ENCODE measurements at regions not wholly inside any gene's neighbourhood (a gene's known extent, or its start where the extent isn't known, plus 50 kb on each side); places are given as distances from the start of the nearest gene placed in this dataset.

- TF ChIP-seq, protein P1, sequence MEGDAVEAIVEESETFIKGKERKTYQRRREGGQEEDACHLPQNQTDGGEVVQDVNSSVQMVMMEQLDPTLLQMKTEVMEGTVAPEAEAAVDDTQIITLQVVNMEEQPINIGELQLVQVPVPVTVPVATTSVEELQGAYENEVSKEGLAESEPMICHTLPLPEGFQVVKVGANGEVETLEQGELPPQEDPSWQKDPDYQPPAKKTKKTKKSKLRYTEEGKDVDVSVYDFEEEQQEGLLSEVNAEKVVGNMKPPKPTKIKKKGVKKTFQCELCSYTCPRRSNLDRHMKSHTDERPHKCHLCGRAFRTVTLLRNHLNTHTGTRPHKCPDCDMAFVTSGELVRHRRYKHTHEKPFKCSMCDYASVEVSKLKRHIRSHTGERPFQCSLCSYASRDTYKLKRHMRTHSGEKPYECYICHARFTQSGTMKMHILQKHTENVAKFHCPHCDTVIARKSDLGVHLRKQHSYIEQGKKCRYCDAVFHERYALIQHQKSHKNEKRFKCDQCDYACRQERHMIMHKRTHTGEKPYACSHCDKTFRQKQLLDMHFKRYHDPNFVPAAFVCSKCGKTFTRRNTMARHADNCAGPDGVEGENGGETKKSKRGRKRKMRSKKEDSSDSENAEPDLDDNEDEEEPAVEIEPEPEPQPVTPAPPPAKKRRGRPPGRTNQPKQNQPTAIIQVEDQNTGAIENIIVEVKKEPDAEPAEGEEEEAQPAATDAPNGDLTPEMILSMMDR (IDR thresholded peaks at IDR 0.05; ENCODE audit: borderline replicate concordance, control extremely low read depth, extremely low read depth, insufficient read depth, missing control alignments) = no peak
- no peak for DNase-seq (ENCODE audit: low spot score)
- in situ Hi-C loops (cut with MboI; ENCODE audit: low sequenced_read_pairs, unreplicated experiment) = no loop called here
Observed at GRCh38 chr2:143828763-143829537, 691.0 kb downstream of the ZEB2 start.

- TF ChIP-seq, protein P1 (IDR thresholded peaks at IDR 0.05; ENCODE audit: borderline replicate concordance, control extremely low read depth, extremely low read depth, insufficient read depth, missing control alignments) = no peak
- no peak for DNase-seq (ENCODE audit: low spot score)
- in situ Hi-C loops (cut with MboI; ENCODE audit: low sequenced_read_pairs, unreplicated experiment) = no loop called here
Observed at GRCh38 chr2:143824791-143825190, 695.1 kb downstream of the ZEB2 start.

GRCh38 chr2:143823876-143824275, 694.7 kb downstream of the ARHGAP15 start:
- DNase-seq (ENCODE audit: low spot score) = no peak
- in situ Hi-C loops (cut with MboI; ENCODE audit: low sequenced_read_pairs, unreplicated experiment) = no loop called here
- TF ChIP-seq, protein P1 (IDR thresholded peaks at IDR 0.05; ENCODE audit: borderline replicate concordance, control extremely low read depth, extremely low read depth, insufficient read depth, missing control alignments) = no peak

DNA sequence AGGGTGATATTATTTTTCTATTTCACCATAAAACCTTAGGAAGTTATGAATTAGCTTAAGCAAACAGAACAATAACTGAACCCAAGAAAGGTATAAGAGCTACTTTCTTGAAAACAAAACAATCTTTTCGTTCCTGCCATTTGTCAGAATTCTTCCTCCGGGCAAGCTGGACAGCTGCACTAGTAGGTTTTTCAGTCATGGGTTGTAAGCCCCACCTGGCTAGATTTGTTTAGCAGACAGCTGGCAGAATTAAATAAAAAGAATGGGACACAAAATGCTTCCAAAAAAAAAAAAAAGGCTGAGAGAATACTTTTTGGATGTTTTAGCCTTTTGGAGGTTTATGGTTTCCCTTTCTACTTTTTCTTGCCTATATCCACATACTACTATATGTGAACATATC, 694.1 kb downstream of the ARHGAP15 start:
- in situ Hi-C loops (cut with MboI; ENCODE audit: low sequenced_read_pairs, unreplicated experiment) = no loop called here
- TF ChIP-seq, protein P1 (IDR thresholded peaks at IDR 0.05; ENCODE audit: borderline replicate concordance, control extremely low read depth, extremely low read depth, insufficient read depth, missing control alignments) = no peak
- no peak for DNase-seq (ENCODE audit: low spot score)

DNA sequence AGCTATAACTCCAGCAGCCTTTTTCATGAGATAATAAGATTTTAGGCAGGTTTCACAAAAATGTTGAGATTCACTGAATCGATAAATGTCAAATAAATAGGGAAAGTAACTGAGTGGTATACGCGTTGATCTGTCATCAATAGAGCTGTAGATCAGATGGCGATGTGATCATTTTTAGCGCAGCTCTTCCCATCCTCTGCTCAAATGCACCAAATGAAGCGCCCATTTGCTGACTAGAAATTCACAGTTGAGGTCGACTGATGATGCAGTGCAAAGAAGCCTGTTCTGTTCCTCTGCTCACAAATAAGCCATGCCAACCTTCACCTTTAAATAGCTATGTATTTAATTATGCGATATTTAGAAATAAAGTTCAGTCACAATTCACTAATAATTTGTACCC, 693.5 kb downstream of the ARHGAP15 start:
- TF ChIP-seq, protein P1 (IDR thresholded peaks at IDR 0.05; ENCODE audit: borderline replicate concordance, control extremely low read depth, extremely low read depth, insufficient read depth, missing control alignments) = no peak
- in situ Hi-C loops (cut with MboI; ENCODE audit: low sequenced_read_pairs, unreplicated experiment) = no loop called here
- no peak for DNase-seq (ENCODE audit: low spot score)

DNA sequence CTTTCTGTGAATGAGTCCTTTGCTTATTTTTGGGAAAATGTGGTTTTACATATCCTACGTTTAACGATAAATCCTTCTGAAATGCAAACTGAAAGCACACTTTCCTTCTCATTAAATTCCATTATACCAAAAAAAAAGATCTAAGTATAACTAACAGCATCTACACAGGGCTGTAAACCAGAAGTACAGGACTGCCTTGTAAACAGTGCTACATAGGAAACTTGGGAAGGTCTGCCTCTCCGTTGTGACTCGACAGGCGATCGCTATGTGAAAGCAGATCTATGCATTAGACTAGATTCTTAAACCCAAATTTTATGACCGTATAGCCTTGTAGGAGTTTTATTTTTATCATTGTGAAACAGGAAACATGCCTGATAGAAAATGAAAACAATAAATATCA, 690.5 kb downstream of the ARHGAP15 start:
- no peak for DNase-seq (ENCODE audit: low spot score)

More for the DNA sequence above, 690.5 kb downstream of the ARHGAP15 start:
- in situ Hi-C loops (cut with MboI; ENCODE audit: low sequenced_read_pairs, unreplicated experiment) = no loop called here
- TF ChIP-seq, protein P1 (IDR thresholded peaks at IDR 0.05; ENCODE audit: borderline replicate concordance, control extremely low read depth, extremely low read depth, insufficient read depth, missing control alignments) = no peak
